ENCODE measurements at regions not wholly inside any gene's neighbourhood (a gene's known extent, or its start where the extent isn't known, plus 50 kb on each side); places are given as distances from the start of the nearest gene placed in this dataset.

- in situ Hi-C loops (cut with MboI; ENCODE audit: low pct_unique_long_range_greater_than_20kb, low sequenced_read_pairs, unreplicated experiment) = no loop called here
- no peak for TF ChIP-seq CTCF (IDR thresholded peaks at IDR 0.05; ENCODE audit: extremely low read depth, insufficient read depth, missing control alignments)
Measured at GRCh38 chr6:14638435-14638905, 520.9 kb downstream of the CD83 start.

GRCh38 chr6:14638906-14639761 is 521.6 kb downstream of the CD83 start:
- in situ Hi-C loops (cut with MboI; ENCODE audit: low pct_unique_long_range_greater_than_20kb, low sequenced_read_pairs, unreplicated experiment) = no loop called here
- peak; percentile 45 for DNase-seq (ENCODE audit: low spot score)
- TF ChIP-seq CTCF (IDR thresholded peaks at IDR 0.05; ENCODE audit: extremely low read depth, insufficient read depth, missing control alignments) = no peak

More at GRCh38 chr6:14638435-14638905, 520.9 kb downstream of the CD83 start:
- no peak for DNase-seq (ENCODE audit: low spot score)

- no peak for DNase-seq (ENCODE audit: low spot score)
- in situ Hi-C loops (cut with MboI; ENCODE audit: low pct_unique_long_range_greater_than_20kb, low sequenced_read_pairs, unreplicated experiment) = no loop called here
- no peak for TF ChIP-seq CTCF (IDR thresholded peaks at IDR 0.05; ENCODE audit: extremely low read depth, insufficient read depth, missing control alignments)
Measured at GRCh38 chr6:14639983-14640599, 522.5 kb downstream of the CD83 start.

GRCh38 chr6:14640631-14641030 is 523.1 kb downstream of the CD83 start:
- in situ Hi-C loops (cut with MboI; ENCODE audit: low pct_unique_long_range_greater_than_20kb, low sequenced_read_pairs, unreplicated experiment) = no loop called here
- DNase-seq (ENCODE audit: low spot score) = no peak
- no peak for TF ChIP-seq CTCF (IDR thresholded peaks at IDR 0.05; ENCODE audit: extremely low read depth, insufficient read depth, missing control alignments)

GRCh38 chr6:14641423-14642135 is 524.0 kb downstream of the CD83 start:
- in situ Hi-C loops (cut with MboI; ENCODE audit: low pct_unique_long_range_greater_than_20kb, low sequenced_read_pairs, unreplicated experiment) = no loop called here
- DNase-seq (ENCODE audit: low spot score) = no peak
- no peak for TF ChIP-seq CTCF (IDR thresholded peaks at IDR 0.05; ENCODE audit: extremely low read depth, insufficient read depth, missing control alignments)

- TF ChIP-seq CTCF (IDR thresholded peaks at IDR 0.05; ENCODE audit: extremely low read depth, insufficient read depth, missing control alignments) = no peak
- DNase-seq (ENCODE audit: low spot score) = no peak
- in situ Hi-C loops (cut with MboI; ENCODE audit: low pct_unique_long_range_greater_than_20kb, low sequenced_read_pairs, unreplicated experiment) = no loop called here
Measured at GRCh38 chr6:14642136-14642505, 524.5 kb downstream of the CD83 start.

All from GM13977 (cell line).